MCF 10A (cell line): ENCODE measurements at regions not wholly inside any gene's neighbourhood (a gene's known extent, or its start where the extent isn't known, plus 50 kb on each side); places are given as distances from the start of the nearest gene placed in this dataset.
A peak's percentile ranks its signal among the peaks of the same experiment; 100 is the strongest.

Source experiments
- BruUV-seq: library from RNA; stranded (reverse); fragments of 400-500 nt; replicated peaks from 2 replicates; lab custom pipeline; 2021; lab: Mats Ljungman, UMichigan
- CTCF ChIA-PET: fragments of 300-600 bp; sonication (Branson Sonifier 250); formaldehyde crosslinking; extraction: SDS; loops from one replicate; lab custom pipeline; 2021; ENCODE audit warnings: antibody characterized with exemption, inconsistent platforms; lab: Yijun Ruan, JAX
- POLR2A ChIA-PET: fragments of 300-600, 350-650 bp; sonication (Branson Sonifier 250); formaldehyde crosslinking; extraction: SDS; loops from one replicate; lab custom pipeline; 2020; ENCODE audit warnings: antibody characterized with exemption, inconsistent platforms; lab: Yijun Ruan, JAX
- DNase-seq: peaks from one replicate; pipeline ENCODE4 v3.0.0-alpha.2; 2018; ENCODE audit not compliant: unreplicated experiment
- H3K27ac Mint-ChIP-seq: one replicate; pipeline ENCODE4 v1.8.0; 2022; ENCODE audit warnings: mild to moderate bottlenecking, low read depth, mixed read lengths; ENCODE audit not compliant: unreplicated experiment
- H3K27me3 Mint-ChIP-seq: one replicate; pipeline ENCODE4 v1.8.0; 2022; ENCODE audit warnings: mixed read lengths; ENCODE audit not compliant: insufficient read depth, unreplicated experiment
- H3K36me3 Mint-ChIP-seq: one replicate; pipeline ENCODE4 v1.8.0; 2022; ENCODE audit warnings: mild to moderate bottlenecking, moderate library complexity, mixed read lengths; ENCODE audit not compliant: insufficient read depth, unreplicated experiment
- H3K4me1 Mint-ChIP-seq: one replicate; pipeline ENCODE4 v1.8.0; 2022; ENCODE audit warnings: mixed read lengths; ENCODE audit not compliant: insufficient read depth, unreplicated experiment
- H3K4me3 Mint-ChIP-seq: one replicate; pipeline ENCODE4 v1.8.0; 2022; ENCODE audit warnings: mild to moderate bottlenecking, moderate library complexity, mixed read lengths; ENCODE audit not compliant: unreplicated experiment
- H3K9me3 Mint-ChIP-seq: one replicate; pipeline ENCODE4 v1.8.0; 2022; ENCODE audit warnings: mixed read lengths; ENCODE audit not compliant: unreplicated experiment
- intact Hi-C: fragments of 100-400 bp; cut with micrococcal nuclease; formaldehyde crosslinking; loops from 2 replicates; pipeline ENCODE4 v1.14.1; 2022
- TF ChIP-seq, protein P1 (sequence below): fragments of 200-600 bp; IDR thresholded peaks from one replicate; pipeline ENCODE4 v1.8.0; 2022; ENCODE audit warnings: antibody characterized with exemption, mild to moderate bottlenecking; ENCODE audit not compliant: unreplicated experiment

GRCh38 chr4:141573678-141574077, 62.7 kb upstream of the IL15 start:
- no TSS peak for BruUV-seq
- no peaks in the 10 kb centered on the region for H3K4me1 Mint-ChIP-seq
- DNase-seq: no peak
- intact Hi-C loops: no loop called here
- TF ChIP-seq, protein P1, sequence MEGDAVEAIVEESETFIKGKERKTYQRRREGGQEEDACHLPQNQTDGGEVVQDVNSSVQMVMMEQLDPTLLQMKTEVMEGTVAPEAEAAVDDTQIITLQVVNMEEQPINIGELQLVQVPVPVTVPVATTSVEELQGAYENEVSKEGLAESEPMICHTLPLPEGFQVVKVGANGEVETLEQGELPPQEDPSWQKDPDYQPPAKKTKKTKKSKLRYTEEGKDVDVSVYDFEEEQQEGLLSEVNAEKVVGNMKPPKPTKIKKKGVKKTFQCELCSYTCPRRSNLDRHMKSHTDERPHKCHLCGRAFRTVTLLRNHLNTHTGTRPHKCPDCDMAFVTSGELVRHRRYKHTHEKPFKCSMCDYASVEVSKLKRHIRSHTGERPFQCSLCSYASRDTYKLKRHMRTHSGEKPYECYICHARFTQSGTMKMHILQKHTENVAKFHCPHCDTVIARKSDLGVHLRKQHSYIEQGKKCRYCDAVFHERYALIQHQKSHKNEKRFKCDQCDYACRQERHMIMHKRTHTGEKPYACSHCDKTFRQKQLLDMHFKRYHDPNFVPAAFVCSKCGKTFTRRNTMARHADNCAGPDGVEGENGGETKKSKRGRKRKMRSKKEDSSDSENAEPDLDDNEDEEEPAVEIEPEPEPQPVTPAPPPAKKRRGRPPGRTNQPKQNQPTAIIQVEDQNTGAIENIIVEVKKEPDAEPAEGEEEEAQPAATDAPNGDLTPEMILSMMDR: no peak
- ChIA-PET CTCF (interaction anchor here (0.6 to 1.2 kb wide), 3 partner anchors 8 to 272 kb away, joined by 3 read pairs; no protein-coding TSS in a partner anchor), POLR2A (no interaction called here)
- no peak overlapping the region for H3K4me3 Mint-ChIP-seq
- H3K36me3 Mint-ChIP-seq: no peaks in the 10 kb centered on the region
- no peaks in the 10 kb centered on the region for H3K27me3 Mint-ChIP-seq
- no peak overlapping the region for H3K27ac Mint-ChIP-seq
- no peaks in the 10 kb centered on the region for H3K9me3 Mint-ChIP-seq

GRCh38 chr4:141575884-141576283, 60.5 kb upstream of the IL15 start:
- BruUV-seq: no TSS peak
- DNase-seq: peak; percentile 36
- TF ChIP-seq, protein P1: no peak
- ChIA-PET CTCF (interaction anchor here (0.6 to 1.6 kb wide), 3 partner anchors 10 to 740 kb away, joined by 4 to 6 read pairs (median 5); no protein-coding TSS in a partner anchor), POLR2A (interaction anchor here (0.9 to 1.9 kb wide), 5 partner anchors 8 to 130 kb away, joined by 3 to 8 read pairs (median 3); no protein-coding TSS in a partner anchor)
- Mint-ChIP-seq H3K27me3 (no peaks in the 10 kb centered on the region), H3K9me3 (no peaks in the 10 kb centered on the region), H3K27ac (no peak overlapping the region), H3K4me1 (no peaks in the 10 kb centered on the region), H3K4me3 (no peak overlapping the region), H3K36me3 (no peaks in the 10 kb centered on the region)
- intact Hi-C loops: no loop called here

DNA sequence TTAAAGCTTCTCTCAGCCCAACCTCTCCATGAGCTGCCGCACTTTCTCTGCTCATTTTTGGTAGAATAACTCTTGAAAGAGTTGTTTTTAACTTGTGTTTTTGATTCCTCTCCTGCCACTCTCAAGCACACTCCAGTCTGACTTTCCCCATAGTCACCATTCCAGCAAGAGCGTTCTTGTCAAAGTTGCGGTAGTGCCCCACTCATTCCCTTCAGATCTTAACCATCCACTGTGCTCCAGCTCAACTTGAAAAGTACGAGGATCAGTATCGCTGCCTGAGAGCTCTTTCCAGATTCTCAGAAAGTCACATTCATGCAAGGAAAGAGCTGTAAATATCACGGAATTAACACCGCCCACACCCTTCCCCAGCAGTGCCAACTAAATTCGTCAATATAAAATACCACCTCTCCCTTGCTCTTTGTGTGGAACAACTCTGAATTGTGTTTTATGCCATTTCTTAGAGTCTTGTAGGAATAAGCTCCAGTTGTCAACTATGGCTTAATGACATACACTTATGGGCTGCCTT, 59.7 kb upstream of the IL15 start:
- Mint-ChIP-seq H3K4me1 (no peaks in the 10 kb centered on the region), H3K36me3 (no peaks in the 10 kb centered on the region), H3K27me3 (no peaks in the 10 kb centered on the region), H3K27ac (no peak overlapping the region), H3K4me3 (no peak overlapping the region), H3K9me3 (no peaks in the 10 kb centered on the region)
- BruUV-seq: no TSS peak
- POLR2A ChIA-PET: interaction anchor here (0.6 to 1.9 kb wide), 8 partner anchors 9 to 152 kb away, joined by 3 to 8 read pairs (median 3); no protein-coding TSS in a partner anchor
- TF ChIP-seq, protein P1: no peak
- DNase-seq: no peak
- CTCF ChIA-PET: interaction anchor here (1.4 to 1.5 kb wide), 2 partner anchors 11 to 37 kb away, joined by 3 to 5 read pairs; no protein-coding TSS in a partner anchor
- intact Hi-C loops: no loop called here

DNA sequence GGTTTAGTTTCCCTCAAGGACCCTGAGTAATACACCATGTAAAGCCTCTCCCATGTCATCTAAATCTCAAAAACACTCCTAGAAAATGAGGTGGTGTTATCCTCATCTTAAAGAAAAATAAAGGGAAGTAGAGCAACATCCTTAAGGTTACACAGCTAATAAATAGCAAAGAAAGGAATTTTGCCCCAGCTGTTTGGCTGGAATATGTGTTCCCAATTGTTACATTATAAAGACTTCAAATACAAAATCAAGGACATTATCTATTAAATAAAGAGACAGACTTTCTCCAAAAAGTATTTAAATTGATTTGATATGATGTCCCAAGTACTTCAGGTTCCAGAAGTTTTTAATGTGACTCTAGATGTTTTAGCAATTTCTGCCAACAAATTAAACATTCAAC, 57.9 kb upstream of the IL15 start:
- BruUV-seq: no TSS peak
- Mint-ChIP-seq H3K36me3 (no peaks in the 10 kb centered on the region), H3K9me3 (no peaks in the 10 kb centered on the region), H3K4me3 (no peak overlapping the region), H3K27me3 (no peaks in the 10 kb centered on the region), H3K4me1 (no peaks in the 10 kb centered on the region), H3K27ac (no peak overlapping the region)
- no peak for DNase-seq
- ChIA-PET POLR2A (no interaction called here), CTCF (no interaction called here)
- TF ChIP-seq, protein P1: no peak
- intact Hi-C loops: no loop called here
